ENCODE measurements at regions not wholly inside any gene's neighbourhood (a gene's known extent, or its start where the extent isn't known, plus 50 kb on each side); places are given as distances from the start of the nearest gene placed in this dataset.

DNA sequence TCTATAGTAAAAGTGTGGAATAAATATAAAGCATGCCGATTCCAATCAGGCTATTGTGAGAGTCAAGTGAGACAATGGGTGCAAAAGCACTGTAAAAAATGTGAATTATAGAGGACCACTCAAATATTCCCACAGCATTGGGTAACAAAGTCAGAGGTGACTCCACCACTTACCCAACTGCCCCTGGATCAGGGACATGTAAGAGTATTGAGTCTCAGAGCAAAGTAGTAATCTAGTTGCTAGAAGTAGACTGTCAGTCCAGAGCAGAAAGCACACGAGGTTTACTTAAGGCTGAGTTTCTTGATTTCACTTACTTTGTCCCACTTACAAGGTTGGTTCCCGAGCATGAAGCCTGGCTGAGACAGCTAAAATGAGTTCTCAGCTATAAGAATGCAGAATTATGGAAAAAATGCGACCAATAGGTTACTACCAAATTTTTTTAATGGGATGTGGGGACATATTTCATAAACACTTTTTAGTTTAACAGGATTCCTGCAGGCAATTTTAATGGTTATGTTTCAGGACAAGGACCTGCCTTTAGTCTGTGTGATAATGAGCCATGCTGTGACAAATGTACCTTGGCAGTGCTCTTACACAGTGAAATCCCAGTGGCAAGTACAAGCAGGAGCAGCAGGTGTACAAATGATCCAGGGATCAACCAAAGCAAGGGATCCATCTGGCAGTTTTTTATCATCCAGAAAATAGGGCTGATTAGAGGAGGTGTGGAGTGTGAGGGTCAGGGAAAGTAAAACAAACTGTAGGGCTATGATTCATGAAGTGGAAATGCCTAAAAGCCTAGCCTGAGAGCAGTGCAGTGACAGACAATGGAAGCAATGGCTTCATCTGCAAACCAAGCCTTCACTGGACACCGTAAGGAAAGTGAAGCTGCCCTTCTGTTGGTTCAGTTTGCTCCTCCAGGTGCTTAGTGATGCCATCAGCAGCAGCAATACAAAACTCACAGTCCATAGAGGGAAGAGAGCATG, 156.2 kb upstream of the SPAG17 start:
- TF ChIP-seq, protein P1, sequence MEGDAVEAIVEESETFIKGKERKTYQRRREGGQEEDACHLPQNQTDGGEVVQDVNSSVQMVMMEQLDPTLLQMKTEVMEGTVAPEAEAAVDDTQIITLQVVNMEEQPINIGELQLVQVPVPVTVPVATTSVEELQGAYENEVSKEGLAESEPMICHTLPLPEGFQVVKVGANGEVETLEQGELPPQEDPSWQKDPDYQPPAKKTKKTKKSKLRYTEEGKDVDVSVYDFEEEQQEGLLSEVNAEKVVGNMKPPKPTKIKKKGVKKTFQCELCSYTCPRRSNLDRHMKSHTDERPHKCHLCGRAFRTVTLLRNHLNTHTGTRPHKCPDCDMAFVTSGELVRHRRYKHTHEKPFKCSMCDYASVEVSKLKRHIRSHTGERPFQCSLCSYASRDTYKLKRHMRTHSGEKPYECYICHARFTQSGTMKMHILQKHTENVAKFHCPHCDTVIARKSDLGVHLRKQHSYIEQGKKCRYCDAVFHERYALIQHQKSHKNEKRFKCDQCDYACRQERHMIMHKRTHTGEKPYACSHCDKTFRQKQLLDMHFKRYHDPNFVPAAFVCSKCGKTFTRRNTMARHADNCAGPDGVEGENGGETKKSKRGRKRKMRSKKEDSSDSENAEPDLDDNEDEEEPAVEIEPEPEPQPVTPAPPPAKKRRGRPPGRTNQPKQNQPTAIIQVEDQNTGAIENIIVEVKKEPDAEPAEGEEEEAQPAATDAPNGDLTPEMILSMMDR (conservative IDR thresholded peaks at IDR 0.05; ENCODE audit: low read length) = no peak
- no peak for TF ChIP-seq EZH2phosphoT487 (IDR thresholded peaks at IDR 0.05; ENCODE audit: borderline replicate concordance)

Measured in Loucy (cell line).